ENCODE measurements at regions not wholly inside any gene's neighbourhood (a gene's known extent, or its start where the extent isn't known, plus 50 kb on each side); places are given as distances from the start of the nearest gene placed in this dataset.

DNA sequence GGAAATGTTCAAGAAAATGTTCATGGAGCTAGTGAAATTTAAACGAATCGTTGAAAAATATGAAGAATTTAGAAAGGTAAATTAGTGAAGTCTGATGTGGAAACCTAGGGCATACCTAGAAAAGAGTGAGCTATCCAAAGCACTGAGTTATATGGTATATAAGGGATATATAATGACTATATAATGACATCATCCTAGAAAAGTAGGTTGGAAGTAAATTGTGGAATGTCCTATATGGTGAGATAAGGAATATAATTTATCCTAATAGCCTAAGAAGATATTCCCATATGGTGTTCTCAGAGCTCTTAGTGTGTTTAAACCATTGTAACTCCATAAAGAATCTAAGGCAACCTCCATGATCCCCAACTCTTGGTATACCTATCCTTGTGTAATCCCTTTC lies 876.4 kb upstream of the ADGRL2 start:
- no peaks in the 10 kb centered on the region for H3K27me3 ChIP-seq (ENCODE audit: insufficient read depth, poor library complexity, severe bottlenecking)
- no peak overlapping the region for H3K4me3 ChIP-seq (replicated peaks; ENCODE audit: insufficient read depth, low read length)
- H3K27ac ChIP-seq (replicated peaks) = no peak overlapping the region
- no peak for TF ChIP-seq SPI1 (IDR thresholded peaks at IDR 0.05; ENCODE audit: borderline replicate concordance, low read depth)
- no peak for TF ChIP-seq POLR2AphosphoS5 (IDR thresholded peaks at IDR 0.05; ENCODE audit: low read depth)
- TF ChIP-seq, protein P1, sequence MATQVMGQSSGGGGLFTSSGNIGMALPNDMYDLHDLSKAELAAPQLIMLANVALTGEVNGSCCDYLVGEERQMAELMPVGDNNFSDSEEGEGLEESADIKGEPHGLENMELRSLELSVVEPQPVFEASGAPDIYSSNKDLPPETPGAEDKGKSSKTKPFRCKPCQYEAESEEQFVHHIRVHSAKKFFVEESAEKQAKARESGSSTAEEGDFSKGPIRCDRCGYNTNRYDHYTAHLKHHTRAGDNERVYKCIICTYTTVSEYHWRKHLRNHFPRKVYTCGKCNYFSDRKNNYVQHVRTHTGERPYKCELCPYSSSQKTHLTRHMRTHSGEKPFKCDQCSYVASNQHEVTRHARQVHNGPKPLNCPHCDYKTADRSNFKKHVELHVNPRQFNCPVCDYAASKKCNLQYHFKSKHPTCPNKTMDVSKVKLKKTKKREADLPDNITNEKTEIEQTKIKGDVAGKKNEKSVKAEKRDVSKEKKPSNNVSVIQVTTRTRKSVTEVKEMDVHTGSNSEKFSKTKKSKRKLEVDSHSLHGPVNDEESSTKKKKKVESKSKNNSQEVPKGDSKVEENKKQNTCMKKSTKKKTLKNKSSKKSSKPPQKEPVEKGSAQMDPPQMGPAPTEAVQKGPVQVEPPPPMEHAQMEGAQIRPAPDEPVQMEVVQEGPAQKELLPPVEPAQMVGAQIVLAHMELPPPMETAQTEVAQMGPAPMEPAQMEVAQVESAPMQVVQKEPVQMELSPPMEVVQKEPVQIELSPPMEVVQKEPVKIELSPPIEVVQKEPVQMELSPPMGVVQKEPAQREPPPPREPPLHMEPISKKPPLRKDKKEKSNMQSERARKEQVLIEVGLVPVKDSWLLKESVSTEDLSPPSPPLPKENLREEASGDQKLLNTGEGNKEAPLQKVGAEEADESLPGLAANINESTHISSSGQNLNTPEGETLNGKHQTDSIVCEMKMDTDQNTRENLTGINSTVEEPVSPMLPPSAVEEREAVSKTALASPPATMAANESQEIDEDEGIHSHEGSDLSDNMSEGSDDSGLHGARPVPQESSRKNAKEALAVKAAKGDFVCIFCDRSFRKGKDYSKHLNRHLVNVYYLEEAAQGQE (IDR thresholded peaks at IDR 0.05; ENCODE audit: insufficient replicate concordance, low read depth) = no peak
- TF ChIP-seq, protein P2, sequence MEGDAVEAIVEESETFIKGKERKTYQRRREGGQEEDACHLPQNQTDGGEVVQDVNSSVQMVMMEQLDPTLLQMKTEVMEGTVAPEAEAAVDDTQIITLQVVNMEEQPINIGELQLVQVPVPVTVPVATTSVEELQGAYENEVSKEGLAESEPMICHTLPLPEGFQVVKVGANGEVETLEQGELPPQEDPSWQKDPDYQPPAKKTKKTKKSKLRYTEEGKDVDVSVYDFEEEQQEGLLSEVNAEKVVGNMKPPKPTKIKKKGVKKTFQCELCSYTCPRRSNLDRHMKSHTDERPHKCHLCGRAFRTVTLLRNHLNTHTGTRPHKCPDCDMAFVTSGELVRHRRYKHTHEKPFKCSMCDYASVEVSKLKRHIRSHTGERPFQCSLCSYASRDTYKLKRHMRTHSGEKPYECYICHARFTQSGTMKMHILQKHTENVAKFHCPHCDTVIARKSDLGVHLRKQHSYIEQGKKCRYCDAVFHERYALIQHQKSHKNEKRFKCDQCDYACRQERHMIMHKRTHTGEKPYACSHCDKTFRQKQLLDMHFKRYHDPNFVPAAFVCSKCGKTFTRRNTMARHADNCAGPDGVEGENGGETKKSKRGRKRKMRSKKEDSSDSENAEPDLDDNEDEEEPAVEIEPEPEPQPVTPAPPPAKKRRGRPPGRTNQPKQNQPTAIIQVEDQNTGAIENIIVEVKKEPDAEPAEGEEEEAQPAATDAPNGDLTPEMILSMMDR (IDR thresholded peaks at IDR 0.05; ENCODE audit: insufficient read depth, low read length) = no peak
- no peak for TF ChIP-seq GABPA (IDR thresholded peaks at IDR 0.05; ENCODE audit: low read depth)
- DNase-seq (ENCODE audit: low read depth in 1 of 2, low spot score in 1 of 2) = no peak

DNA sequence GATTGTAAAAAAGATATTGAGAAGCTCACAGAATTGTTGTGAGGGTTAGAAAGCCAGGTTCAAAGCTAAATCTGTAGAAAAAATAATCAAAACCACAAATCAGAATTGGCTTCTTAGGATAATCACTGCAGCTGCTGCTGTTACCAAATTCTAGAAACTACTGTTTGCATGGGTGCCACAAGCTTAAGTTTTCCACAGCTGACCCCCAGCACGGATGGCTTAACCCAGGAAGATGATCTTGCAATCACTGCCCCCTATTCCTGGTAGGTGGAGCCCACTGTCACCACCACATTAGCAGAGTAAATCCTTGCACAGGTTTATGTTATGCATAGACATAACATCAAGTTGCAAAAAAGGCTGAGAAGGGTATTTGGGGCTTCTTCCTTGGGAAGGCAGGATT lies 877.8 kb upstream of the ADGRL2 start:
- TF ChIP-seq POLR2AphosphoS5 (IDR thresholded peaks at IDR 0.05; ENCODE audit: low read depth) (no peak), GABPA (IDR thresholded peaks at IDR 0.05; ENCODE audit: low read depth) (no peak), SPI1 (IDR thresholded peaks at IDR 0.05; ENCODE audit: borderline replicate concordance, low read depth) (no peak)
- TF ChIP-seq, protein P1 (IDR thresholded peaks at IDR 0.05; ENCODE audit: insufficient replicate concordance, low read depth) = no peak
- TF ChIP-seq, protein P2 (IDR thresholded peaks at IDR 0.05; ENCODE audit: insufficient read depth, low read length) = no peak
- Histone ChIP-seq H3K27ac (replicated peaks) (no peak overlapping the region), H3K27me3 (ENCODE audit: insufficient read depth, poor library complexity, severe bottlenecking) (no peaks in the 10 kb centered on the region), H3K4me3 (replicated peaks; ENCODE audit: insufficient read depth, low read length) (no peak overlapping the region)
- no peak for DNase-seq (ENCODE audit: low read depth in 1 of 2, low spot score in 1 of 2)

DNA sequence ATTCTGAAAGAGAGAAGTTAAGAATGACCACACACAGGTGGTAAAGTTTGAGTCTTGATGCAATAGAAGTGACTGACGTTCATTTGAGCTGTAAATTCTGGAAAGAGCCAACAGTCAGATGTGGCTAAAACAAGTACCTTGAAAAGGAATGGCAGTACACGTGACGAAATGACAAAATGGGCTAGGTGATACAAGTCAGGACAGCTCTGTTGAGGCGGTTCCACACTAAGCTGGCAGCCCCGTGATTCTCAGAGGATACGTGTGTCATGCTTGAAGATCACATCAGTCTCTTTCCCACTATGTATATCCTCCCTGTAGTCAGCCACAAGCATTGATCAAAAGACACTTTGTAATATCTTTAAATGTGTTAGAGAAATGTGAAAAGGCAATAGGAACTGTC lies 881.3 kb upstream of the ADGRL2 start:
- TF ChIP-seq, protein P2 (IDR thresholded peaks at IDR 0.05; ENCODE audit: insufficient read depth, low read length) = no peak
- no peak for TF ChIP-seq GABPA (IDR thresholded peaks at IDR 0.05; ENCODE audit: low read depth)
- TF ChIP-seq, protein P1 (IDR thresholded peaks at IDR 0.05; ENCODE audit: insufficient replicate concordance, low read depth) = no peak
- TF ChIP-seq POLR2AphosphoS5 (IDR thresholded peaks at IDR 0.05; ENCODE audit: low read depth) = no peak
- no peak for TF ChIP-seq SPI1 (IDR thresholded peaks at IDR 0.05; ENCODE audit: borderline replicate concordance, low read depth)
- no peak for DNase-seq (ENCODE audit: low read depth in 1 of 2, low spot score in 1 of 2)
- Histone ChIP-seq H3K27ac (replicated peaks) (no peak overlapping the region), H3K27me3 (ENCODE audit: insufficient read depth, poor library complexity, severe bottlenecking) (no peaks in the 10 kb centered on the region), H3K4me3 (replicated peaks; ENCODE audit: insufficient read depth, low read length) (no peak overlapping the region)
